HG03378 (cell line): ENCODE measurements at regions not wholly inside any gene's neighbourhood (a gene's known extent, or its start where the extent isn't known, plus 50 kb on each side); places are given as distances from the start of the nearest gene placed in this dataset.

Source experiments
- ATAC-seq: cut with Tn5 transposase; IDR thresholded peaks from one replicate; pipeline ENCODE4 v1.9.1; 2021; ENCODE audit warnings: mild to moderate bottlenecking, moderate library complexity; ENCODE audit not compliant: unreplicated experiment

DNA sequence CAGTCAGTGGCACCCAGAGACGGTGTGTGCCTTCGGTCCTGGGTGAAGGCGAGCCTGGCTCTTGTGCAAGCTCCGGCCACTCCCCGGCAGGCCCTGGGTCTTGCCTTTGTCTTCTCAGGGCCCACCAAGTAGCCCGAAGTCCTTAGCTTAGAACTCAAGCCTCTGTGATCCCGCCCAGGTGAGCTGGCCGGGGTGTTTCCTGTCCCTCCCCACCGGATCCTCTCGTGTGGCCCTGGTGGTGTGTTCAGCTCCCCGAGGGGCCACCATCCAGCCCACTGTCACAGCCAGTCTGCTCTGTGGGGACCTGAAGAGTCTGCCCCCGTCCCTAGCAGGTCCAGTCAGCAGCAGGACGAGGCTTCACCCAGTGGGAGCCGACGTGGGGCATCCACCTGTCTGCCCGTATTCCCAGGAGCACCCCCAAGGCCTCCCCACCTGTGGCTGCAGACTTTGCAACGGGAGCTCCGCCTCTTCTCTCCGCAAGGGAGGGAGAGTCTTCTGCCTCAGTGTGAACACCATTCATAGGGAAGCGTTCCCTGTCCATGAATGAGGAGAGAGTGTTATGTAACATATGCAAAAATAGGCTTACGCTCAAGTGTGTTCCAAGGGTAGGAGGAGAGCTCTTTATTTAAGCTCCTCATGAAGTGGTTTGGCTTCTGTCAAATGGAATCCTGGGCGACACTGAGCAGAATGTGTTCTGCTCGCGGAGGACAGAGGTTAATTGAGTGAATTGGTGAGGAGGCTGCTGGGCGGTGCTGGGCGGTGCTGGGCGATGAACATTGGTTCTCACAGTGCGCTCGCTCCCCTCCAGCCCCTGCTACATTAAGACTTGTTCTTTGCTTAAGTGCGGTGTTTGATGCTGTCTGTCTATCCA is 108.9 kb downstream of the CRYAA start:
- no peak for ATAC-seq

DNA sequence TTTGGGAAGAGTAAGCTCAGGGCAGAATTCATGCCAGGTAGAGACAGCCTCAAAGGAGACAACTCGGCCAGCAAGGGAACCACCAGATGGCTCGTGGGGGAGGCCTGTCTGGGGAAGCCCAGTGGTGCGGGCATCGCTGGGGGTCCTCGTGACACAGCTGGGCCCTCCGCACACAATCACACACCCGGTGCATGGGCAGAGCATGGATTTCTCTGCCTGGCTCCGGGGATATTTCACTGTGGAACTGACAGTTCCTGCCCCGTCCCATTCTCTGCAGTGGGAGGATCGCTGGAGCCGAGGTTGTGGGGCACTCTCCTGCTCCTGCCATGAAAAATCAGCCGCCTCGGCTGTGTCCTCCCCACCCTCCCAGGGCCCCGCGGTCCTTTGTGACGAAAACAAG is 108.0 kb downstream of the CRYAA start:
- ATAC-seq = no peak

DNA sequence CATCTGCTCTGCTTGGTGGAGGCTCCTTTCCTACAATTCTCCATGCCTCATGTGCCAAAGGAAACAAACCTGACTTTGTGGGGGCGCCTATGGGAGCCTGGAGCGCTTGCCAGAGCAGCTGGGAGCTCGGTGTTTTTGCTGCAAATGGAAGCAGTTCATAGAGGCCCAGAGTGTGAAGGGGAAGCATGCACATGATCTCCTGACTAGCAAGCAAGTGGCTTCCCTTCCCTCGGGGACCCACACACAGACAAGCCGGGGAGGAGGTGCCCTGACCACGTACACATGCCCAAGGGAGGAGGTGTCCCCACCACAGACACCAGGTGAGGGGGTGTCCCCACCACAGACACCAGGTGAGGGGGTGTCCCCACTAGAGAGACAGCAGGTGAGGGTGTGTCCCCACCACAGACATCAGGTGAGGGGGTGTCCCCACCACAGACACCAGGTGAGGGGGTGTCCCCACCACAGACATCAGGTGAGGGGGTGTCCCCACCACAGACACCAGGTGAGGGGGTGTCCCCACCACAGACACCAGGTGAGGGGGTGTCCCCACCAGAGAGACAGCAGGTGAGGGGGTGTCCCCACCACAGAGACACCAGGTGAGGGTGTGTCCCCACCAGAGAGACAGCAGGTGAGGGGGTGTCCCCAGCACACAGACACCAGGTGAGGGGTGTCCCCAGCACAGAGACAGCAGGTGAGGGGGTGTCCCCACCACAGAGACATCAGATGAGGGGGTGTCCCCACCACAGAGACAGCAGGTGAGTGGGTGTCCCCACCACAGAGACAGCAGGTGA is 106.8 kb downstream of the CRYAA start:
- no peak for ATAC-seq

DNA sequence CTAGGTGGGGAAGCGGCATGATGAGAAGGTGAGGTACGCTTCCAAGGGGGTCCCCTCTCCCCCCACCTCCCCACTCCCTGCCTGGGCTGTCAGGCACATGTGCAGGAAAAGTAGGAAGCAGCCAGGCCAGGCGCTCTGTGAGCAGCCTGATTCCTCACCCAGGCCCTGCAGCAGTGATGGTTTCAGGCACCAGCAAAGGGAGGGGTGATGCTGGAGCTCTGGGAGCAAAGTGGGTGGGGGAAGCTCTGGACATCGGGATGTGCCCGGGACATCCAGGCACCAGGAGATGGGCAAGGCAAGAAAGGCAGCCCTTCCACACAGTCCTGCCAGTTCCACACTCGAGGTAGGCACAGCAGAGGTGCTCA is 106.1 kb downstream of the CRYAA start:
- no peak for ATAC-seq

DNA sequence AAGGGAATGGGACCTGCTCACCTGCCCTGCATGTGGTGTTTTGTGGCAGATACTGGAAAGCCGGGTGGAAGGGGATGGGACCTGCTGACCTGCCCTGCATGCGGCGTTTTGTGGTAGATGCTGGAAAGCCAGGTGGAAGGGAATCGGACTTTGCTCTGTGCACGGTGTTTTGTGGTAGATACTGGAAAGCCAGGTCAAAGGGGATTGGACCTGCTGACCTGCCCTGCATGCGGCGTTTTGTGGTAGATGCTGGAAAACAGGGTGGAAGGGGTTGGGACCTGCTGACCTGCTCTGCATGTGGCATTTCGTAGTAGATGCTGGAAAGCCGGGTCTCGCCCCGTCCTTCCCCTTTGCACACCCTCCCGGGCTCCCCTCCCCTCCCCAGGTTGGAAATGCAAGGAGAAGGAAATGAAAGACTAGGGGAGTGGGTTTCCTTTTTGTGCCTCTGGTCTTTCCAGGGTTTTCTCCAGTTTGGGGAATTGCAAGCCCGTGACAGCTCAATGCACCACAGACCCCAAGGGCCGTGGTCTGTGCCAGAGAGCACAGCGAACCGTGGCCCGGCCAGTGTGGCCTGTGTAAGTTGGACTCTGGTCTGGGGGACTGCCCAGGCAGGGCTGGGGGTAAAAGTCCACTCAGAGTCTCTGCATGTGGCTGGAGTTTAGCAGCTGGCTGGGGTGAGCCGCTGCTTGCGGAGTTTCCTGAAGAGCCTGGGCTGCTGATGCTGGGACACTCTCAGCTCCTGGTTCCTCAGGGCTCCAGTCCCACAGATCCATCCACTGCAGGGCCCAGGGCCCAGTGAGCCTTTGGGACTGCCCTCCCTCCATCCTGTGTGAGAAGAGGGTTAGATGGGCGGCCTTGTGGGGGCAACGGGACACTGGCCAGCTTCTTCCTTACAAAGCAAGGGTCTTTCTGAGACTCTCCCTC is 105.5 kb downstream of the CRYAA start:
- ATAC-seq = no peak

DNA sequence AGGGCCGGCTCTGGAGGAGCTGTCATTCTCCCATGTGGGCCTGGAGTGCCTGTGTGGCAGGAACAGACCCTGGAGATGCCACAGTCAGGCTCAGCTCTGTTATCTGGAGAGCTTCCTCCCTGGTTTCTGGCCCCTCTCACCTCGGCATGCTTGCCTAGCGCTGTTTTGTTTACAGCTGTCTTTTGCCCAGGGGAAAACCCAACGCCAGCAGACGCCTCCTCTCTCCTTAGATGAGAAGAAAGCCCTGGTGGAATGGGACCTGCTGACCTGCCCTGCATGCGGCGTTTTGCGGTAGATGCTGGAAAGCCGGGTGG is 104.9 kb downstream of the CRYAA start:
- ATAC-seq = no peak

DNA sequence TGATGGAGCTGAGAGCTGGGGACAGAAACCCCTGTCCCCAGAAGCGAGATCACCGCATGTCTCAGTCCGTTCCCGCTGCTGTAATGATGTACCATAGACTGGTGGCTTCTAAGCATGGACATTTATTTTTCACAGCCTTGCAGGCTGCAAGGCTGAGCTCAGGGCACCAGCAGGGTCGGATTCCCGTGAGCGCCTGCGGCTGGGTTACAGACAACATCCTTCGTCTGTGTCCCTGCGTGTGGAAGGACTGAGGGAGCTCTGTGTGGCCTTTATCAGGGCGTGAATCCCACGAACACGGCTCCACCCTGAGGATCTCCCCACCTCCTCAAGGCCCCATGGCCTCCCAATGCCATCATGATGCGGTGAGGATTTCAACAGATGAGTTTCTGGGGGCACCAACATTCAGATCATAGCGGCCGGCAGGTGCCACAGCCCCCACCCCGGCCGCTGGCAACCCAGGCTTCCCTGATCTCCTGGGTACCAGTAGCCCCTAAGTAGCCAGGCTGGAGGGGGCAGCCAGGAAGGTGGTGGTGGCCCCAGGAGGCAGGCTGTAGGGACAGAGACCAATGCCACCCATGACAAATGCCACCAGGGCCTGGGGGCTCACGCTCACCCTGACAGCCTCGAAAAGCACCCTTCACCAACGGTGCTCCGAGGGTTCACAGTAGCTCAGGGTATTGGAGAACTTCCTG is 104.4 kb downstream of the CRYAA start:
- ATAC-seq = no peak

DNA sequence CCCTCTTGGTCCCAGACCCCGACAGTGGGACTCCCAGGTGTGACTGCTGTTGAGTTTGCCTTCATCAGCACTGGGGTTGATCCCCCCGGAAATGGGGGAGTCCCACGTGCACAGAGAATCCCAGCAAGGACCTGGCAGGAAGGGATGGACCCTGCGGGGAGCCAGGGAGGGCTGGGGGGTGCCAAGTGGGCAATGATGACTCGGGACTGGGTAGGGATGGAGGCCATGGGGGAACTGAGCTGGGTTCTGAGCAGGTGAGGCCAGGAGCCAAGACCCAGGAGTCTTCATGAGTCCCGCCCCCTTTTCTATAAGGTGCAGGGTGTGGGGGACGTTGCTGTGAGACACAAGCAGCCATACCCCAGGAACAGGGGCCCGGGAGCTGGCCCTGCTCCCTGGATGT is 103.8 kb downstream of the CRYAA start:
- ATAC-seq = no peak

DNA sequence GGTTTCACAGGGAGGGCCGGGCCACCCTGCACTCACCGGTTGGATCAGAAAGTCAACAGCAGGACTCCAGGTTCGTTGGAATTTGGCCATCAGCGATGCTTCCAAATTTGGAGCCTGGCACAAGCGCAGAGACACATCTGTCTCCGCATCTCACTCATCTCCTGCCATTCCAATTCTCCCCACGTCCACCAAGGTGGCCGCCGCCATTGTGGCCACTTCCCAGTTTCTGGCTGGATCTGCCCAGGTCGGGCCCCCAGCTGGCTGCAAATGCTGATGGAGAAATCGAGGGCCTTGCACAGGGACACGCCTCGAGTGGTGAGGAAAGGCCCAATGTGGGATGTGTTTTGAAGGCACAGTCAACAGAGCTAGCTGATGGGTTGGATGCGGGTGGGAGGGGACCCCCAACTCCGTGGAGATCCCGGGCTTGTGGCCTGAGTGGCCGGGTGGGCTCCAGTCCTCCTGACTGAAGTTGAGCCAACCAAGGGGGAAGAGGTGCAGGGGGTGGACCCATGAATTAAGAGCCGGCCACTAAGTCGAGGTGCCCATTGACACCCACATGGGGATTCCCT is 102.7 kb downstream of the CRYAA start:
- ATAC-seq = no peak

DNA sequence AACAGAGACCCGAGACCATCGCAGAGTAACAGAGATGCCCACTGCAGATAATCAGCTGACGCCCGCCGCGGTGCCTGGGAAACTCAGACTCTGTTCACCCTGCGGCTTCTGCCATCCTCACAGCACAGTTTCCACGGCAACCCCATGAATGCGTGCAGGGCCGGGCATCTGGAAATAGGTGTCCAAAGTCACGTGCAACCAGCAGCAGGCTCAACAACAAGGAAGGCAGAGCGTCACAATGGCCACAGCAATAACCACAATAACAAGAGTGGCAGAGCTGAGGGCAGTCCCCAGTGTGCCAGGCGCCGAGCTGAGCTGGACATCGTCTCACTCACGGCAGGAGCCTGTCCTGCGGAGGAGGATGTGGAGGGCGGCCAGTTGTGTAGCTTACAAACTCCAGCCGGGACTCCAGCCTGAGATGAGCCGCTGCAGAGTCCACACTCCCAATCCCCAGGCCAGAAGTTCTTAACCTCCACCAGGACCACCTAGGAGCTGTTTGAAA is 102.0 kb downstream of the CRYAA start:
- ATAC-seq = no peak

DNA sequence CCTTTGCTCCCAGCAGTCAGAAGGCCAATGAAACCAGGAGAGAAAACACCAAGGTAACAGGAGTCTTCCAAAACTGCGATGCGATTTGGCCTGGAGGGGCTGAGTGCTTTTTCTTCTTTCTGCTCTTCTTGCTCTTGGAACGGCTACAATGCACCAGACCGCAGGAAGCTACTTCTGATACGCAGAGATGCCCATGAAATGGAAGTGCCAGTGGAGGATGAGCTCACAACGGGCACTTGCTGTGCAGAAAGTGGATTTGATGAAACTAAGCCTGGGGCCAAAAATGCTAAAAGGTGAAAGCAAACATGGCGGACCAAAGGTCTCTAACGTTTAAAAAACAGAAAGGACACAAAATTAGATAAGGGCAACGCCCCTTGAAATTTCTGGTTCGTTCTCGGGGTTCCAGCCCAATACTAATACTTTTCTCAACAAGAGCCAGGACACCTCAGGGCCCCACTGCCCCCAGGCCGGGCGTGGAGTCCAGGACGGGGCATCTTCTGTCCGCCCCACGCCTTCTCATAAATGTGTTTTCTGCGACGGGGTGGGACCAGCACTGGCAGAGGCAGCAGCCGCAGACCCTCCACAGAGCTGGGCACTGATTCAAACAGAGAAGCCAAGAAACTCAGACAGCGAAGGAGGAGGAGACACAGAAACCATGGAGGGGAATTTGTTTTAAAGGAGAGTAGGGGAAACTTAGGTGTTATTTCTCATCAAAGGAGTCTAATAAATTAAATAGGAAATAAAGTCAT is 101.3 kb downstream of the CRYAA start:
- no peak for ATAC-seq

DNA sequence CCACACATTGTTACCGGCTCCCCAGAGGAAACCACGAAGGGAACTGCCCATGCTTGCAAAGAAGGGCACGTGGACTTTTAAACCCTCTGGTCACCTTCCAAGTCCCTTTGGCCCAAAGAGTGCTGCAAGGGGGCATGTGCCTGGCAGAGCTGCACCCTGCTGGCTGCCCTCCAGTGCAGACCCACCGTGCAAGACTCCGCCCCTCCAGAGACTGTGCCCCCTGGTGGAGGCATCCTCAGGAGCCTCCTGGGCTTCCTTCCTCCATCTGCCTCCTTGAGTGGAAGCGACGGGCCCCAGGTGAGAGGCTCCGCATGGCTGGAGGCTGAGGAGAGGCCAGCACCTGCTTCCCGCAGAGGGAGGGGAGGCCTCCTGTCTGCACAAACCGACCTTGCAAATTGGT is 100.6 kb downstream of the CRYAA start:
- ATAC-seq = no peak

DNA sequence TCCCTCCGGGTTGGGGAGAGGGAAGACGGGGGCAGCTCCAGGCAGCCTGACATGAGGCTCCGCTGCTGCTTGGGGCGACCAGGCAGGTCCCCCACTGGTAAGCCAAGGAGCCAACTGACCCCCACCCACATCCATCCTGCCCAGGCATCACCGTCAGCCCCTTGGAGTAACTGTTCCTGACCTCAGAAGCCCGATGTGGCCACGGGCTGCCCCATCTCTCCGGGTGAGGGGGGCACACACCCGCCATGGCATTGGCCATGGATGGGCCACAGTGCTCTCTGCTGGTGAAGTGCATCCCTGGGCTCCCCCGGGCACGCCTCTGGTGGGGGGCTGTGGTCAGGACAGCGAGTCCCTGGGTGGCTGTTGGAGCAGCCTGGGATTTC is 100.0 kb downstream of the CRYAA start:
- ATAC-seq = no peak

DNA sequence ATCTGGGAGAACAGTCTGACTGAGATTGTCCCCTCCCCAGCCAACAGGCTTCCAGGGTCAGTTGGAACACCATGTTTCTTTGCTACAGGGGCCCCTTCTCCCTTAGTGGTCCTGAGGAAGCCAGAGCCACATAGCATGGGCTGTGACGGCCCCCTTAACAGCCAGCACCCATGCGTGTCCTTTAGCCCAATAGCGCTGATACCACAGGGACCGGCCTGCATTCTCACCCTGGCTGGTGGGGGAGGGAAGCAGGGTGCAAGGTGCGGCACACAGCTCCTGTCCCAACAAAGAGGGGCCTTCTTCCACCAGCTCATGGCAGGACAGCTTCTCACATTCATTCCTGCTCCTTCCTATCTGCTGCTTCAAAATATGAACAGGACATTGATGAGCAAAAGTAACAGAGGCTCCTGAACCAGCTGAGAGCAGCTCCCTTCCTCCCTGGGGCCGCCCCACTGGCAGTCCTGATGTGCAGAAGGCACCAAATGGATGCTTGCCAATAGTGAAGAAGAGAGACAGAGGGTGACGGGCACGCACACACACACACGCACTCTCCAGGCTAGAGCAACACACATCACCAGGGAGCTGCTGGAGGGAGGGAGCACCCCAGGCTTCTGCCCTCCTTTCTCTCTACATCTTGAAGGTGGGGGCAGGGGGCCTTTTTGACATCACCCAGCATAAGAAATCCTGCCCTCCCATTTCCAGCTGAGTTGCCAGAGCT is 99.4 kb downstream of the CRYAA start:
- ATAC-seq = no peak

DNA sequence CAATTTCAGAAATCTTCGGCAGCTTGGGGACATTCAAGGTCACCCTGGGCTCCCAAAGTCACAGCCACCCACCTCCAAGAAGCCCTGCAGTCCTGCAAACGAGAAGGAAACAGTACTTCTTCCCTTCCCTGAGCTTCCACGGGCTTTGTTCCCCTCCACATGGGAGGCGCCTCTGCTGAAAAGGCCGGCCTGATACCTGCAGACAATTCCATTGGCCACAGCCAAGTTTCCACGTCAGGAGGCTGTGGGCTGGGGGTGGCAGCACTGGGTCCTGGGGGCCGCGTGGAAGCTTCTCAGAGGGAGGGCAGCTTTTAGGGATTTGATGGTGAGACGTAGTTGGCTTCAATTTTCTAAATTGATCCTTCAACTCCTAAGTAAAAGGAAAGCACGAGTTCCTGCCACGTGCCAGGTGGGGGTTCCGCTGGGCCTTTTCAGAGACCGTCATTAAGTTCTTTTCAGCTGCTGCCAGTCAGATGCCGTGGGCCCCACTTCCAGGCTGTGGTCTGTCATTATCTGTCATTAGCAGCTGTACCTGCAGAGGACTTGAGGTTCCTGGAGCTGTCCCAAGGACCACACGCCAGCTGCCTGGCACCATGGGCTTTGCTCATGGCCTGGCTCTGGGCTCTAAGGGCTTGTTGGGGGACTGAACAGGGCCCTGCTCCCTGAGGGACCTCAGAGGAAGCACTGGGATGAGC is 98.7 kb downstream of the CRYAA start:
- ATAC-seq = no peak

DNA sequence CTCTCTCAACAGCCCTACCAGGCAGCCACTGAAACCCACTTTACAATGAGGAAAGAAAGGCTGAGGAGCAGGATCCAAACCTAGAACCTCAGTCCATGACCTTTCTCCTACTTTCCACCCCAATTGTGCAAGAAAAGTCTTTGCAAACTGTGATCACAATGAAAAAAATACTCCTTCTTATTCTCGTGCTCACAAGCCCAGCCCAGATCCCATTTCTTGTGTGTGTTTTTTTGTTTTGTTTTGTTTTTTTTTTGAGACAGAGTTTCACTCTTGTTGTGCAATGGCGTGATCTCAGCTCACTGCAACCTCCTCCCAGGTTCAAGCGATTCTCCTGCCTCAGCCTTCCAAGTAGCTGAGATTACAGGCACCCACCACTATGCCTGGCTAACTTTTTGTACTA is 97.7 kb downstream of the CRYAA start:
- no peak for ATAC-seq

DNA sequence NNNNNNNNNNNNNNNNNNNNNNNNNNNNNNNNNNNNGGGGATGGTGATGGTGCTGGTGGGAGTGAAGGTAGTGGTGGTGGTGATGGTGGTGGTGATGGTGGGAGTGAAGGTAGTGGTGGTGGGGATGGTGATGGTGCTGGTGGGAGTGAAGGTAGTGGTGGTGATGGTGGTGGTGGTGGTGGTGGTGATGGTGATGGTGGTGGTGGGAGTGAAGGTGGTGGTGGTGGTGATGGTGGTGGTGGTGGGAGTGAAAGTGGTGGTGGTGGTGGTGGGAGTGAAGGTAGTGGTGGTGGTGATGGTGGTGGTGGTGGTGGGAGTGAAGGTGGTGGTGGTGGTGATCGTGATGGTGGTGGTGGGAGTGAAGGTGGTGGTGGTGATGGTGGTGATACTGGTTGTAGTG is 93.6 kb downstream of the CRYAA start:
- no peak for ATAC-seq
